Right atrium auricular region (tissue), 2 donors: ENCODE measurements at regions not wholly inside any gene's neighbourhood (a gene's known extent, or its start where the extent isn't known, plus 50 kb on each side); places are given as distances from the start of the nearest gene placed in this dataset.

Experiments
- DNase-seq: peaks from one replicate; pipeline ENCODE4 v3.0.0-alpha.2; 2019; ENCODE audit warnings: low spot score
- H3K27ac ChIP-seq, 2 donors: fragments of 200-600 bp; sonication (generic); 1 replicate in 1 of 2; 2 replicates in 1 of 2; pipeline ENCODE4 v1.5.1; 2016 to 2019
- H3K27me3 ChIP-seq, 2 donors: fragments of 200-600 bp; sonication (generic); one replicate each; pipeline versions ENCODE4 v1.5.1 to v1.6.0; 2017 to 2019
- H3K36me3 ChIP-seq: fragments of 200-600 bp; sonication (generic); one replicate; pipeline ENCODE4 v1.5.1; 2016
- H3K4me1 ChIP-seq, 2 donors: fragments of 200-600 bp; sonication (generic); one replicate each; pipeline versions ENCODE4 v1.5.1 to v1.6.0; 2017 to 2019
- H3K4me3 ChIP-seq, 2 donors: fragments of 200-600 bp; sonication (generic); 1 replicate in 1 of 2; 2 replicates in 1 of 2; pipeline ENCODE4 v1.5.1; 2017 to 2019; ENCODE audit warnings: mild to moderate bottlenecking in 1 of 2, moderate library complexity in 1 of 2
- H3K9me3 ChIP-seq, 2 donors: fragments of 200-600 bp; sonication (generic); one replicate each; pipeline ENCODE4 v1.5.1; 2019
- CTCF ChIP-seq, 2 donors: fragments of 200-600 bp; sonication (generic); IDR thresholded peaks; one replicate each; pipeline ENCODE4 v1.5.1; 2019; ENCODE audit warnings: antibody characterized with exemption in 2 of 2

- Histone ChIP-seq H3K9me3 (no peaks in the 10 kb centered on the region), H3K4me1 (no peaks in the 10 kb centered on the region), H3K27me3 (no peaks in the 10 kb centered on the region), H3K4me3 (no peak overlapping the region), H3K36me3 (no peaks in the 10 kb centered on the region), H3K27ac (no peak overlapping the region)
- no peak for DNase-seq
- TF ChIP-seq CTCF (IDR thresholded peaks at IDR 0.05): no peak
Measured at GRCh38 chr3:18780959-18781358, 355.8 kb upstream of the SATB1 start.

- Histone ChIP-seq H3K4me3 (no peak overlapping the region), H3K4me1 (no peaks in the 10 kb centered on the region)
Measured at GRCh38 chr3:18779704-18780103, 354.6 kb upstream of the SATB1 start.

GRCh38 chr3:18778598-18778997 lies 353.5 kb upstream of the SATB1 start:
- H3K4me1 ChIP-seq: no peaks in the 10 kb centered on the region
- TF ChIP-seq CTCF (IDR thresholded peaks at IDR 0.05): no peak
- no peak overlapping the region for H3K4me3 ChIP-seq
- no peaks in the 10 kb centered on the region for H3K36me3 ChIP-seq
- H3K27ac ChIP-seq: no peak overlapping the region
- DNase-seq: no peak
- H3K27me3 ChIP-seq: no peaks in the 10 kb centered on the region
- H3K9me3 ChIP-seq: no peaks in the 10 kb centered on the region

More at GRCh38 chr3:18779704-18780103, 354.6 kb upstream of the SATB1 start:
- H3K9me3 ChIP-seq: no peaks in the 10 kb centered on the region
- no peak for DNase-seq
- no peak for TF ChIP-seq CTCF (IDR thresholded peaks at IDR 0.05)
- H3K27me3 ChIP-seq: no peaks in the 10 kb centered on the region
- H3K36me3 ChIP-seq: no peaks in the 10 kb centered on the region
- no peak overlapping the region for H3K27ac ChIP-seq

GRCh38 chr3:18778094-18778493 lies 353.0 kb upstream of the SATB1 start:
- DNase-seq: no peak
- Histone ChIP-seq H3K36me3 (no peaks in the 10 kb centered on the region), H3K4me3 (no peak overlapping the region), H3K9me3 (no peaks in the 10 kb centered on the region), H3K4me1 (no peaks in the 10 kb centered on the region), H3K27me3 (no peaks in the 10 kb centered on the region), H3K27ac (no peak overlapping the region)
- no peak for TF ChIP-seq CTCF (IDR thresholded peaks at IDR 0.05)

GRCh38 chr3:18775501-18775900 lies 350.4 kb upstream of the SATB1 start:
- Histone ChIP-seq H3K9me3 (no peaks in the 10 kb centered on the region), H3K4me3 (no peak overlapping the region), H3K27me3 (no peaks in the 10 kb centered on the region), H3K4me1 (no peaks in the 10 kb centered on the region), H3K27ac (no peak overlapping the region), H3K36me3 (no peaks in the 10 kb centered on the region)
- TF ChIP-seq CTCF (IDR thresholded peaks at IDR 0.05): no peak
- no peak for DNase-seq

- no peaks in the 10 kb centered on the region for H3K4me1 ChIP-seq
- no peaks in the 10 kb centered on the region for H3K27me3 ChIP-seq
- no peak for TF ChIP-seq CTCF (IDR thresholded peaks at IDR 0.05)
- H3K4me3 ChIP-seq: no peak overlapping the region
- no peak for DNase-seq
- H3K27ac ChIP-seq: no peak overlapping the region
- H3K36me3 ChIP-seq: no peaks in the 10 kb centered on the region
- H3K9me3 ChIP-seq: no peaks in the 10 kb centered on the region
Measured at GRCh38 chr3:18774319-18775088, 349.4 kb upstream of the SATB1 start.
